ENCODE measurements at regions not wholly inside any gene's neighbourhood (a gene's known extent, or its start where the extent isn't known, plus 50 kb on each side); places are given as distances from the start of the nearest gene placed in this dataset.

GRCh38 chr10:43879742-43880141, 231.1 kb upstream of the ZNF32 start:
- intact Hi-C loops (cut with micrococcal nuclease; ENCODE audit: unreplicated experiment): no loop called here
- no peaks in the 10 kb centered on the region for H3K9me3 Mint-ChIP-seq (ENCODE audit: low read depth, unreplicated experiment)
- CTCF ChIA-PET: no interaction called here

GRCh38 chr10:43879162-43879561, 230.5 kb upstream of the ZNF32 start:
- H3K9me3 Mint-ChIP-seq (ENCODE audit: low read depth, unreplicated experiment): no peaks in the 10 kb centered on the region
- intact Hi-C loops (cut with micrococcal nuclease; ENCODE audit: unreplicated experiment): no loop called here
- TF ChIP-seq, protein P1, sequence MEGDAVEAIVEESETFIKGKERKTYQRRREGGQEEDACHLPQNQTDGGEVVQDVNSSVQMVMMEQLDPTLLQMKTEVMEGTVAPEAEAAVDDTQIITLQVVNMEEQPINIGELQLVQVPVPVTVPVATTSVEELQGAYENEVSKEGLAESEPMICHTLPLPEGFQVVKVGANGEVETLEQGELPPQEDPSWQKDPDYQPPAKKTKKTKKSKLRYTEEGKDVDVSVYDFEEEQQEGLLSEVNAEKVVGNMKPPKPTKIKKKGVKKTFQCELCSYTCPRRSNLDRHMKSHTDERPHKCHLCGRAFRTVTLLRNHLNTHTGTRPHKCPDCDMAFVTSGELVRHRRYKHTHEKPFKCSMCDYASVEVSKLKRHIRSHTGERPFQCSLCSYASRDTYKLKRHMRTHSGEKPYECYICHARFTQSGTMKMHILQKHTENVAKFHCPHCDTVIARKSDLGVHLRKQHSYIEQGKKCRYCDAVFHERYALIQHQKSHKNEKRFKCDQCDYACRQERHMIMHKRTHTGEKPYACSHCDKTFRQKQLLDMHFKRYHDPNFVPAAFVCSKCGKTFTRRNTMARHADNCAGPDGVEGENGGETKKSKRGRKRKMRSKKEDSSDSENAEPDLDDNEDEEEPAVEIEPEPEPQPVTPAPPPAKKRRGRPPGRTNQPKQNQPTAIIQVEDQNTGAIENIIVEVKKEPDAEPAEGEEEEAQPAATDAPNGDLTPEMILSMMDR (IDR thresholded peaks at IDR 0.05; ENCODE audit: unreplicated experiment): no peak
- BruUV-seq (replicated peaks): no TSS peak
- CTCF ChIA-PET: no interaction called here
- DNase-seq: no peak
- H3K4me3 Mint-ChIP-seq (ENCODE audit: low read depth, unreplicated experiment): no peak overlapping the region
- no peaks in the 10 kb centered on the region for H3K4me1 Mint-ChIP-seq (ENCODE audit: low read depth, unreplicated experiment)
- no peaks in the 10 kb centered on the region for H3K36me3 Mint-ChIP-seq (ENCODE audit: insufficient read depth, unreplicated experiment)
- H3K27ac Mint-ChIP-seq (ENCODE audit: unreplicated experiment): peak overlapping the region; percentile 42
- peaks cover 11% of the 10 kb centered on the region for H3K27me3 Mint-ChIP-seq (ENCODE audit: unreplicated experiment)

More at GRCh38 chr10:43879742-43880141, 231.1 kb upstream of the ZNF32 start:
- no peak for DNase-seq
- no peaks in the 10 kb centered on the region for H3K4me1 Mint-ChIP-seq (ENCODE audit: low read depth, unreplicated experiment)
- H3K36me3 Mint-ChIP-seq (ENCODE audit: insufficient read depth, unreplicated experiment): no peaks in the 10 kb centered on the region
- no peak overlapping the region for H3K27ac Mint-ChIP-seq (ENCODE audit: unreplicated experiment)
- no peak overlapping the region for H3K4me3 Mint-ChIP-seq (ENCODE audit: low read depth, unreplicated experiment)
- peaks cover 13% of the 10 kb centered on the region for H3K27me3 Mint-ChIP-seq (ENCODE audit: unreplicated experiment)
- no TSS peak for BruUV-seq (replicated peaks)
- TF ChIP-seq, protein P1 (IDR thresholded peaks at IDR 0.05; ENCODE audit: unreplicated experiment): no peak

- H3K4me1 Mint-ChIP-seq (ENCODE audit: low read depth, unreplicated experiment): no peaks in the 10 kb centered on the region
- CTCF ChIA-PET: no interaction called here
- no peak for DNase-seq
- H3K9me3 Mint-ChIP-seq (ENCODE audit: low read depth, unreplicated experiment): no peaks in the 10 kb centered on the region
- H3K4me3 Mint-ChIP-seq (ENCODE audit: low read depth, unreplicated experiment): no peak overlapping the region
- no peaks in the 10 kb centered on the region for H3K36me3 Mint-ChIP-seq (ENCODE audit: insufficient read depth, unreplicated experiment)
- H3K27me3 Mint-ChIP-seq (ENCODE audit: unreplicated experiment): peaks cover 7% of the 10 kb centered on the region
- intact Hi-C loops (cut with micrococcal nuclease; ENCODE audit: unreplicated experiment): no loop called here
- no peak overlapping the region for H3K27ac Mint-ChIP-seq (ENCODE audit: unreplicated experiment)
- TF ChIP-seq, protein P1 (IDR thresholded peaks at IDR 0.05; ENCODE audit: unreplicated experiment): no peak
- no TSS peak for BruUV-seq (replicated peaks)
Observed at GRCh38 chr10:43878386-43878785, 229.7 kb upstream of the ZNF32 start.

DNA sequence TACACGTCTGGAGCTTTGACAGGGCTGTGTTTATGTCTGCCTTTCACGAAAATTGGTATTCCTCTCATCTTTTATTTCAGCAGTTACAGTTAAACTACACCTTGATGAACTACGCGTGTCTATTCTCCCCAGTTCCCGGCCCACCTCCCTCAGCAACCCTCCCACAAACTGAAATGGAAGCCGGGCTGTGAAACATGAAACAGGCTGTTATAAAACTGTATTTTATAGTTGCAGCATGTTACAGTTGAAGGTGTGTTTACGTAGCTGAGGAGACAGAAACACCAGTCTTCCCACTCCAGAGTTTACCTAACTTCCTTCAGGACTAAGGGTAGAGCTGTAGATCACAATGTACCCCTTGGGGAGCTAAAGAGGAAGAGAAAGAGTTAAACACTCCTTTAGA, 228.3 kb upstream of the ZNF32 start:
- Mint-ChIP-seq H3K27ac (ENCODE audit: unreplicated experiment) (no peak overlapping the region), H3K4me3 (ENCODE audit: low read depth, unreplicated experiment) (no peak overlapping the region), H3K27me3 (ENCODE audit: unreplicated experiment) (no peaks in the 10 kb centered on the region), H3K4me1 (ENCODE audit: low read depth, unreplicated experiment) (no peaks in the 10 kb centered on the region), H3K9me3 (ENCODE audit: low read depth, unreplicated experiment) (no peaks in the 10 kb centered on the region), H3K36me3 (ENCODE audit: insufficient read depth, unreplicated experiment) (no peaks in the 10 kb centered on the region)
- DNase-seq: no peak
- BruUV-seq (replicated peaks): no TSS peak
- CTCF ChIA-PET: no interaction called here
- TF ChIP-seq, protein P1 (IDR thresholded peaks at IDR 0.05; ENCODE audit: unreplicated experiment): no peak
- intact Hi-C loops (cut with micrococcal nuclease; ENCODE audit: unreplicated experiment): no loop called here

GRCh38 chr10:43874984-43875383, 226.3 kb upstream of the ZNF32 start:
- Mint-ChIP-seq H3K4me1 (ENCODE audit: low read depth, unreplicated experiment) (no peaks in the 10 kb centered on the region), H3K9me3 (ENCODE audit: low read depth, unreplicated experiment) (no peaks in the 10 kb centered on the region), H3K27me3 (ENCODE audit: unreplicated experiment) (no peaks in the 10 kb centered on the region), H3K4me3 (ENCODE audit: low read depth, unreplicated experiment) (no peak overlapping the region), H3K36me3 (ENCODE audit: insufficient read depth, unreplicated experiment) (no peaks in the 10 kb centered on the region), H3K27ac (ENCODE audit: unreplicated experiment) (no peak overlapping the region)
- CTCF ChIA-PET: no interaction called here
- intact Hi-C loops (cut with micrococcal nuclease; ENCODE audit: unreplicated experiment): no loop called here
- no peak for DNase-seq
- TF ChIP-seq, protein P1 (IDR thresholded peaks at IDR 0.05; ENCODE audit: unreplicated experiment): no peak
- no TSS peak for BruUV-seq (replicated peaks)

Data from Calu3 (cell line).